Right lobe of liver (tissue), 4 donors: ENCODE measurements at regions not wholly inside any gene's neighbourhood (a gene's known extent, or its start where the extent isn't known, plus 50 kb on each side); places are given as distances from the start of the nearest gene placed in this dataset.

ENCODE experiments used
- CTCF ChIP-seq, 4 donors: fragments of 200-600 bp in 3 of 4; fragments of 450-650 bp in 1 of 4; IDR thresholded peaks; one replicate each; pipeline versions ENCODE4 v1.5.1 to v1.8.0; 2016 to 2022; ENCODE audit warnings: antibody characterized with exemption in 4 of 4, mild to moderate bottlenecking in 2 of 4
- POLR2A ChIP-seq: fragments of 450-650 bp; IDR thresholded peaks from one replicate; pipeline ENCODE4 v1.6.1; 2017; ENCODE audit warnings: antibody characterized with exemption, mild to moderate bottlenecking
- donor health status: DM: no; HTN: no; CAD: no.
- donor health status: DM: no; HTN: no; CAD: no.
- donor health status: DM: no; HTN: yes; CAD: no.

GRCh38 chr15:49748791-49749190, 127.9 kb downstream of the DTWD1 start:
- TF ChIP-seq CTCF (IDR thresholded peaks at IDR 0.05): no peak
- TF ChIP-seq POLR2A: no peak
